GM18519 (cell line): ENCODE measurements at regions not wholly inside any gene's neighbourhood (a gene's known extent, or its start where the extent isn't known, plus 50 kb on each side); places are given as distances from the start of the nearest gene placed in this dataset.
"Not testable (repeated sequence)": the region's sequence is repeated elsewhere in the genome, so short reads cannot be mapped to it uniquely, and the experiment has no call there.

ENCODE experiments used
- ATAC-seq: cut with Tn5 transposase; IDR thresholded peaks from one replicate; pipeline ENCODE4 v1.9.1; 2021; ENCODE audit warnings: mild to moderate bottlenecking, moderate library complexity; ENCODE audit not compliant: unreplicated experiment, low FRiP score

GRCh38 chr6:919500-919899, 226.6 kb upstream of the EXOC2 start:
- ATAC-seq: no peak

GRCh38 chr6:917939-918338, 225.0 kb upstream of the EXOC2 start:
- no peak for ATAC-seq

GRCh38 chr6:917296-917695, 224.4 kb upstream of the EXOC2 start:
- no peak for ATAC-seq

- no peak for ATAC-seq
These were observed 223.2 kb upstream of the EXOC2 start for GRCh38 chr6:916131-916530.

GRCh38 chr6:912871-913835, 220.2 kb upstream of the EXOC2 start:
- ATAC-seq: no peak

- ATAC-seq: no peak
These were observed 215.0 kb upstream of the EXOC2 start for GRCh38 chr6:907928-908327.

- ATAC-seq: no peak
These were observed 214.0 kb upstream of the EXOC2 start for GRCh38 chr6:906920-907319.

GRCh38 chr6:905556-905955, 212.6 kb upstream of the EXOC2 start:
- ATAC-seq: no peak

GRCh38 chr6:904994-905393, 212.1 kb upstream of the EXOC2 start:
- ATAC-seq: no peak

- ATAC-seq: no peak
These were observed 210.8 kb upstream of the EXOC2 start for GRCh38 chr6:903761-904160.

- no peak for ATAC-seq
These were observed 208.9 kb upstream of the EXOC2 start for GRCh38 chr6:901696-902460.

- ATAC-seq: no peak
These were observed 208.0 kb upstream of the EXOC2 start for GRCh38 chr6:900716-901605.

GRCh38 chr6:897528-898207, 204.7 kb upstream of the EXOC2 start:
- ATAC-seq: no peak

- ATAC-seq: no peak
These were observed 201.3 kb upstream of the EXOC2 start for GRCh38 chr6:894274-894673.

- no peak for ATAC-seq
These were observed 198.1 kb upstream of the EXOC2 start for GRCh38 chr6:890995-891394.

- ATAC-seq: no peak
These were observed 197.3 kb upstream of the EXOC2 start for GRCh38 chr6:890201-890600.

- no peak for ATAC-seq
These were observed 194.8 kb upstream of the EXOC2 start for GRCh38 chr6:887583-888235.

- not testable (repeated sequence) for ATAC-seq
These were observed 193.2 kb upstream of the EXOC2 start for GRCh38 chr6:886116-886515.

- no peak for ATAC-seq
These were observed 192.2 kb upstream of the EXOC2 start for GRCh38 chr6:885051-885590.
